ENCODE measurements at regions not wholly inside any gene's neighbourhood (a gene's known extent, or its start where the extent isn't known, plus 50 kb on each side); places are given as distances from the start of the nearest gene placed in this dataset.

GRCh38 chr3:13193320-13194284, 120.4 kb upstream of the IQSEC1 start:
- DNase-seq (no peak), ATAC-seq (ENCODE audit: insufficient read depth, low FRiP score) (no peak)
- H3K27me3 ChIP-seq (ENCODE audit: control insufficient read depth in 3 of 3, insufficient read depth in 3 of 3, low read length in 2 of 3): no peaks in the 10 kb centered on the region

GRCh38 chr3:13192471-13193213, 119.4 kb upstream of the IQSEC1 start:
- Histone ChIP-seq H3K4me3 (no peak overlapping the region), H3K9ac (ENCODE audit: insufficient read depth in 1 of 2, low read length in 2 of 2) (no peak overlapping the region), H3K4me1 (ENCODE audit: control insufficient read depth in 5 of 5, insufficient read depth in 5 of 5, low read length in 5 of 5) (no peaks in the 10 kb centered on the region), H3K27me3 (ENCODE audit: control insufficient read depth in 3 of 3, insufficient read depth in 3 of 3, low read length in 2 of 3) (no peaks in the 10 kb centered on the region), H3K36me3 (ENCODE audit: control insufficient read depth in 4 of 4, insufficient read depth in 4 of 4, low read length in 4 of 4) (no peaks in the 10 kb centered on the region), H3K9me3 (ENCODE audit: control insufficient read depth in 4 of 4, insufficient read depth in 3 of 4, low read length in 3 of 4) (peaks cover 0 to 6% (median 0%) of the 10 kb centered on the region in 4 donors), H3K27ac (ENCODE audit: low read depth in 1 of 2, low read length in 1 of 2) (no peak overlapping the region)
- DNase-seq (no peak), ATAC-seq (ENCODE audit: insufficient read depth, low FRiP score) (no peak)
- 84 to 92% methylated on average over 16 of the region's 16 CpGs for WGBS, 2 donors
- TF ChIP-seq CTCF (IDR thresholded peaks at IDR 0.05; ENCODE audit: control extremely low read depth, extremely low read depth): no peak

More at GRCh38 chr3:13193320-13194284, 120.4 kb upstream of the IQSEC1 start:
- Histone ChIP-seq H3K4me3 (no peak overlapping the region), H3K9ac (ENCODE audit: insufficient read depth in 1 of 2, low read length in 2 of 2) (no peak overlapping the region), H3K36me3 (ENCODE audit: control insufficient read depth in 4 of 4, insufficient read depth in 4 of 4, low read length in 4 of 4) (no peaks in the 10 kb centered on the region), H3K9me3 (ENCODE audit: control insufficient read depth in 4 of 4, insufficient read depth in 3 of 4, low read length in 3 of 4) (no peaks in the 10 kb centered on the region), H3K27ac (ENCODE audit: low read depth in 1 of 2, low read length in 1 of 2) (no peak overlapping the region), H3K4me1 (ENCODE audit: control insufficient read depth in 5 of 5, insufficient read depth in 5 of 5, low read length in 5 of 5) (no peaks in the 10 kb centered on the region)
- 61 to 65% methylated on average over 17 of the region's 17 CpGs for WGBS, 2 donors
- no peak for TF ChIP-seq CTCF (IDR thresholded peaks at IDR 0.05; ENCODE audit: control extremely low read depth, extremely low read depth)

- no peak for TF ChIP-seq CTCF (IDR thresholded peaks at IDR 0.05; ENCODE audit: control extremely low read depth, extremely low read depth)
- no peak for ATAC-seq (ENCODE audit: insufficient read depth, low FRiP score)
- Histone ChIP-seq H3K27ac (ENCODE audit: low read depth in 1 of 2, low read length in 1 of 2) (no peak overlapping the region), H3K4me3 (no peak overlapping the region), H3K36me3 (ENCODE audit: control insufficient read depth in 4 of 4, insufficient read depth in 4 of 4, low read length in 4 of 4) (no peaks in the 10 kb centered on the region), H3K4me1 (ENCODE audit: control insufficient read depth in 5 of 5, insufficient read depth in 5 of 5, low read length in 5 of 5) (no peaks in the 10 kb centered on the region), H3K27me3 (ENCODE audit: control insufficient read depth in 3 of 3, insufficient read depth in 3 of 3, low read length in 2 of 3) (no peaks in the 10 kb centered on the region), H3K9ac (ENCODE audit: insufficient read depth in 1 of 2, low read length in 2 of 2) (no peak overlapping the region), H3K9me3 (ENCODE audit: control insufficient read depth in 4 of 4, insufficient read depth in 3 of 4, low read length in 3 of 4) (peaks cover 0 to 10% (median 0%) of the 10 kb centered on the region in 4 donors)
- 91% methylated on average over 12 of the region's 12 CpGs for WGBS, 2 donors
- DNase-seq: no peak
Measured at GRCh38 chr3:13191016-13191415, 117.8 kb upstream of the IQSEC1 start.
